Muscle of back (tissue), 3 donors: ENCODE measurements at regions not wholly inside any gene's neighbourhood (a gene's known extent, or its start where the extent isn't known, plus 50 kb on each side); places are given as distances from the start of the nearest gene placed in this dataset.
"Not testable (repeated sequence)": the region's sequence is repeated elsewhere in the genome, so short reads cannot be mapped to it uniquely, and the experiment has no call there.

Experiments
- DNase-seq, 3 donors: peaks; one replicate each; pipeline versions ENCODE4 v3.0.0 to v3.0.0-alpha.2; 2013

DNA sequence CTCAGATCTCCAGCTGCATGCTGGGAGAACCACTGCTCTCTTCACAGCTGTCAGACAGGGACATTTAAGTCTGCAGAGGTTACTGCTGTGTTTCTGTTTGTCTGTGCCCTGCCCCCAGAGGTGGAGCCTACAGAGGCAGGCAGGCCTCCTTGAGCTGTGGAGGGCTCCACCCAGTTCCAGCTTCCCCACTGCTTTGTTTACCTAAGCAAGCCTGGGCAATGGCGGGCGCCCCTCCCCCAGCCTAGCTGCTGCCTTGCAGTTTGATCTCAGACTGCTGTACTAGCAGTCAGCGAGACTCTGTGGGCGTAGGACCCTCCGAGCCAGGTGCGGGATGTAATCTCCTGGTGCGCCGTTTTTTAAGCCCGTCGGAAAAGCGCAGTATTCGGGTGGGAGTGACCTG, 903.0 kb downstream of the PLOD2 start:
- DNase-seq: not testable (repeated sequence)

DNA sequence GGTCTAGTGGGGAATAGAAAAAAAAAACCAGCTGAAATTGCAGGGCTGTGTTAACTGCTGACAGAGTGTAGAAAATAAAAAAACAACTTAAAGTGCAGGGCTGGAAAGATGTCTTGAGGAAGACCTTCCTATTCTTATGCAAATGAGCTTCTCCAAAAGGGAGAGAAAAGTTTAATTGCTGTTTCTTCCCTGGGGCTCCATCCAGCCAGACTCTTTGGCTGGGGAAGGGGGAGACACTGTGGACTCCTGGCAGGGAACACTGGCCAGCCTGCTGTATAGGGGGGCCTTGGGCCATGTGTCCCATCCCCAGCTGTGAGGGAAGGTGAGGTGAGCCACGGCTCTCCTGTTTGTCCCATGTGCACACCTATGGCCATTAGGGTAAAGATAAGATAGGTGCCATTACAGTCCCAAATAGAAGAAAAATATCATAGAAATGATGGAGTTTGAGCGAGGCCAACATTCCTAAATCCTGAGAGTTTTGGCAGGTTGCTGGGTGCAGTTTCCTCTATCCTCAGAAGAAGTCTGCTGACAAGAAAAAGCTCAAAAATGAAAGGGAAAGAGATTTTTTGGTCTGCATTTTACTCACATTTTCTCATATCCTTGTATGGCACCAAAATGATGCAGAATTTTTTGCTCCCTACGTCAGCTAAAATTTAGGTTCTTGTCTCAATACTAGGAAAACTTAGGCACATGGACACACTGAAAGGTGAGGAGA, 901.7 kb downstream of the PLOD2 start:
- DNase-seq: peak in 2 of 3 donors; percentile 21 to 43

DNA sequence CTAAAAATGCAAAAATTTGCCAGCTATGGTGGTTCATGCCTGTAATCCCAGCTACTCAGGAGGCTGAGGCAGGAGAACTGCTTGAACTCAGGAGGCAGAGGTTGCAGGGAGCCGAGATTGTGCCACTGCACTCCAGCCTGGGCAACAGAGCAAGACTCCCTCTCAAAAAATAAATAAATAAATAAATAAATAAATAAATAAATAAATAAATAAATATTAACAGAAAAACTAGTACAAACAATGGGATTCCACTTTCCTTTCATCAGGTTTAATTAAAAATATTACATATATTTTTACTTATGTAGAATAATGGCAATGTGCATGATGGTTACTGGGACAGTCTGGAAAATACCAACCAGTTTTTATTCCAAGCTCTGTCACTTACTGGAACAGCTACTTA, 897.5 kb downstream of the PLOD2 start:
- DNase-seq: not testable (repeated sequence)

DNA sequence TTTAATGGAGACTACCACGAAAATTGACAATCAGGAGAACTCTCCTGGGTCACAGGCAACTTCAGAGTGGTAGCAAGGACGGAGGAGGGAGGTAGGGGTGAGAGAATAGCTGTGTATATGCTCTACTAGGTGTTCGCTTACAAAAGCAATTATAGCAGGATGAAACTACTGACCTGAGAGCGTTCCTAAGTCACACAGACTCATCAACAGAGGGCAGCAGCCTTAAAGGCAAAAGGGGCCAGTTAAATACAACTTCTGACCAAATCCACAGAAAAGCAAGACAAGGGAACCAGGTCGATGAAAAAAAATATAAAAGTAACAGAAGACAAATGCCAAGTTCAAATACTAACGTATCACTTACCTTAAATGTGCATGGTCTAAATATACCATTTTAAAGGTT, 894.6 kb downstream of the PLOD2 start:
- DNase-seq: no peak

DNA sequence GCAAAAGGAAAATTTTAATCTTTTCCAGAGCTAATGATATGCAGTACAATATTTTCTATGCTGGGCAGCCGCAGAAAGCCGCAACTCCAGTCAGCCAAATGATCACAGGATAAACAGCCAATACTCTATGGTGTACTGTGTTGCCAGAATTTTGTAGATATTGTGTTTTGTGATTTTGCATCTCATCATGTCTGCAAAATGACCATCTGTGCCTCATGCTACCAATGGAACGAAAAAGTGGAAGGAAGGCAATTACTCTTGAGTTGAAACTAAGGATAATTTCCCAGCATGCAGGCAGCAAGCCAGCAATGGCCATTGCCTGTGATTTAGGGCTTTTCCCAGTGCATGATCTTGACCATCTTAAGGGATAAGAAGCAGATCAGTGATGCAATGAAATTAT, 891.9 kb downstream of the PLOD2 start:
- DNase-seq: no peak

DNA sequence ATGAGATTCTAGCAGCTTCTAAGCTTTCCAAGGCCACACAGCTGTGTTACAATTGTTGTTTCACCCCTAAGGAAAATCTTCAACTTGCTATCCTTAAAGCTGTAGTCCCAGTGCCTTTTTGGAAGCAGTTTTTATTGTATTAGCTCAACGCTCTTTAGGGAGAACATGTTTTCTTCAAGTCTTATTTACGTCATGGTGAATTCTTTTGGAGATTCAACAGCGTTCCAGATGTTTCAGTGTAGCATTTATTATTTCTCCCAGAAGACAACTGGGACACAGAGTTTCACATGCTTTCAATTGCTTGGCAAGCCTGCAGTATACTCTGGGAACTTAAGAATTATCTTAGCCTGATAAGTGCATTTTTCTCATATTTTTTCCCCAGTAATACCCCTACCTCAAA, 888.3 kb downstream of the PLOD2 start:
- peak; percentile 74 to 90 (median 81) for DNase-seq

DNA sequence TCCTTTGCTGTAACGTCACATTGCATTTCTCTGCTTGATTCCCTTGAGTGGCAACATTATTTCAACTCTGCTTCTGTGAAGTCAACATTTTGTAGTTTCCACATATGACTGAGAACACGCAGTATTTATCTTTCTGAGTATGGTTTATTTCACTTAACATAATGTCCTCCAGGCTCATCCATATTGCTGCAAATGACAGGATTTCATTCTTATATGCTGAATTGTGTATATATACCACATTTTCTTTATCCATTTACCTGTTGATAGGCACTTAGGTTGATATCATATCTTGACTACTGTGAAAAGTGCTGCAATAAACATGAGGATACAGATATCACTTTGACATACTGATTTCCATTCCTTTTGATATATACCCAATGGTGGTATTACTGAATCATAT, 878.5 kb downstream of the PLOD2 start:
- DNase-seq: no peak

DNA sequence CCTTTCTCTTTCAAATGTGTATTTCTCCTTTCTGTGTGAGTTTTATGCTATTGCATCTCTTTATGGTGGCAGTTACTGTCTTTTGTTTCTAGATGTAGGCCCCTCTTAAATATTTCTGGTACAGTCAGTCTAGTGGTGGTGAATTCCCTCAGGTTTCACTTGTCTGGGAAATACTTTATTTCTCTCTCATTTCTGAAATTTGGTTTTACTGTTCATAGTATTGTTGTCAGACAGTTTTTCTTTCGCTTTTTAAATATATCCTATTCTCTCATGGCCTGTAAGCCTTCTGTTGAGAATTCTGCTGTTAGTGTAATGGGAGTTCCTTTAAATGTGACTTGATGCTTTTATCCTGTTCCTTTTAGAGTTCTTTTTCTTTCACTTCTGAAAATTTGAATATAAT, 874.0 kb downstream of the PLOD2 start:
- no peak for DNase-seq

DNA sequence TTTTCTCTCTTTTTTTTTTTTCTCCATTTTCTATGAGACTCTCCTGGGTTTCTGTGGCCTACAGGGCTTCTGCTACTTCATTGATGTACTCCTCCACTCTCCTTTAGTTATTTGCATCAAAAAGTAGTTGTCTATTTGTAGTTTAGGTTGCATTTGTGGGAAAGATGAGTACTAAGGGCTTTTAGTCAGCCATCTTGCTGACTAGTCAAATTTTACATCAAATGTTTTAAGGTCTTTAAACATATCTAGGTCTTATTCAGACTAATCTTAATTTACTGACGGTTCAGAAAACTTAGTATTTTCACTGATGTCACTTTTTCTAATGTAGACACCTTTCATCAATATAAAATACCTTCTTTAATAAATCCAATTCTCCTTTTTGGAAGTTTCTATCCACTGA, 871.0 kb downstream of the PLOD2 start:
- no peak for DNase-seq

DNA sequence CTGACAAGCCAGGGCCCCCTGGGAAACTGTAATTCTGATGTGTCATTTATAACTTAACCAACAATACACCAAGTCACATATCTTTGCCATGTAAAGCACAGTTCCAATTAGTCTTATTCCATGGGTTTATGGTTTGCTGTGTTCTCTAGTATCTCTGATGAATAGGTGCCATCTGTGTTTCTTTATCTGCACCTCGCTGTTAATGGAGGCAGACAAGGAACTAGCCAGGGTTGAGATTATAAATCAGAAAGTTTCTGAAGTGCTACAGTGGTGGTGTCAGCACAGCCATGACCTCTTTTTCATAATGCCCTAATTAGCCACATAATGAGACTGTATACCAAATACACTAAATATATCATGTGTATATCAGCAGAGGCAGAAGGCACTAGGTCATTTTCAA, 866.4 kb downstream of the PLOD2 start:
- DNase-seq: no peak

DNA sequence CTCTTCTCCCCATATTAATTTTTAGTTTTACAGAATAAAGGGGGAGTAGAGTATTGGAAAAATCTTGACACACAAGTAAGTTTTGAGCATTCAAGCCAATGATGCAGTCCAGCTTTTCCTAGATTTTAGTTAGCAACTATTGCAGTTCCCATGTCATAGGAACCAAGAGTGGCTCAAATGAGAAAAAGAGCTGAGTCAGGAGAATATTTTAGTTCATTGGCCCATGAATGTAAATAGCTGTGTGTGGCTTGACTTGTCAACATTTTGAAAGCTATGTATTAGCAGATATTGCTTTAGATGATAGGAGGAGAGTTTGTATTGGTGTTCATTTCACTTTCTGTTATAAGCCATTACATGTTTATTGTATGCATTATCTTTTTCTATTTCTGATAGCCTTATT, 853.7 kb downstream of the PLOD2 start:
- no peak for DNase-seq

DNA sequence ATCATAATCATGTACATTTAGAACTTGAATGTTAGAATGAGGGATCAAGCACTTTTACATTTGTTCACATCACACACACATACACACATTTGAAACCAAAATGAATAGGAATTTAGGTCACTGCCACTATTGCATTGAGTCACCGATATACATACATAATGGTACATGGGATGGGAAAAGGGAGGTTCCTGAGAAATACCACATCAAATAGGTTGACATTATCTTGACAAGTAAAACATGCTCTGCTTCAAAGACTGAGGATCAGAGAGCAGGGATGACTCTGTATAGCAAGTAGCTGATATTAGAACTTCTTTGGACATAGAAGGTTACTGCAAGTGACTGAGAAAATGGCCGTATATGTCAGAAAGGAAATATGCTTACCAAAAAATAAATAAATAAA, 847.2 kb downstream of the PLOD2 start:
- DNase-seq: no peak

DNA sequence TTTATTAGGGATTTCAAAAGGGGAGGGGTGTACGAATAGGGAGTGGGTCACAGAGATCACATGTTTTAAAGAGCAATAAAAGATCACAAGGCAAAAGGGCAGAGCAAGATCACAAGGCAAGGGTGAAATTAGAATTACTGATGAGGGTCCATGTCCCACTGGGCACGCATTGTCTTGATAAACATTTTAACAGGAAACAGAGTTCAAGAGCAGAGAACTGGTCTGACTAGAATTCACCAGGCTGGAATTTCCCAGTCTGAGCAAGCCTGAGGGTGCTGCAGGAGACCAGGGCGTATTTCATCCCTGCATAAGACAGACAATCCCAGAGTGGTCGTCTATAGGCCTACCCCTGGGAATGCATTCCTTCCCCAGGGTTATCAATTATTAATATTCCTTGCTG, 844.7 kb downstream of the PLOD2 start:
- DNase-seq: not testable (repeated sequence)

DNA sequence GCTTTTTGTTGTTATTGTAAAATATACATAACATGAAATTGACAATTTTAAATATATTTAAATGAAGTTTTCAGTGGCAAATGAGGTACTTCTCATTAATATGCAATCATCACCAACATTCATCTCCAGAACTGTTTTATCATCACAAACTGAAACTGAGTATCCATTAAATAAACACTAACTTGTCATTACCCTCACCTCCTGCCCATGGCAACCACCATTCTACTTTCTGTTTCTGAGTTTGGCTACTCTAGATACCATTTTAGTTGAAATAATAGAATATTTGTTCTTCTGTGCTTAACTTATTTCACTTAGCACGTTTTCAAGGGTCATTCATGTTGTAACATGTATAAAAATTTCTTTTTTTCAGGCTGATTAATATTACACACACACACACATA, 834.3 kb downstream of the PLOD2 start:
- DNase-seq: no peak

DNA sequence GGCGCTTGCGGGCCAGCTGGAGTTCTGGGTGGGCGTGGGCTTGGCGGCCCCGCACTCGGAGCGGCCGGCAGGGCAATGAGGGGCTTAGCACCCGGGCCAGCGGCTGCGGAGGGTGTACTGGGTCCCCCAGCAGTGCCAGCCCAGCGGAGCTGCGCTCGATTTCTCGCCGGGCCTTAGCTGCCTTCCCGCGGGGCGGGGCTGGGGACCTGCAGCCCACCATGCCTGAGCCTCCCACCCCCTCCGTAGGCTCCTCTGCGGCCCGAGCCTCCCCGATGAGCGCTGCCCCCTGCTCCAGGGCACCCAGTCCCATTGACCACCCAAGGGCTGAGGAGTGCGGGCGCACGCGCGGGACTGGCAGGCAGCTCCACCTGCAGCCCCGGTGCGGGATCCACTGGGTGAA, 827.6 kb downstream of the PLOD2 start:
- not testable (repeated sequence) for DNase-seq

DNA sequence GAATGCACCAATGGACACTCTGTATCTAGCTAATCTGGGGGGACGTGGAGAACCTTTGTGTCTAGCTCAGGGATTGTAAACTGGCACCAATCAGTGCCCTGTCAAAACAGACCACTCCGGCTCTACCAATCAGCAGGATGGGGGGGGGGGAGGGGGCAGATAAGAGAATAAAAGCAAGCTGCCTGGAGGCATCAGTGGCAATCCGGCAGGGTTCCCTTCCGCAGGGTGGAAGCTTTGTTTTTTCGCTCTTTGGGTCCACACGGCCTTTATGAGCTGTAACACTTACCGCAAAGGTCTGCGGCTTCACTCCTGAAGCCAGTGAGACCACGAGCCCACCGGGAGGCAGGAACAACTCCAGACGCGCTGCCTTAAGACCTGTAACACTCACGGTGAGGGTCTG, 827.1 kb downstream of the PLOD2 start:
- no peak for DNase-seq

DNA sequence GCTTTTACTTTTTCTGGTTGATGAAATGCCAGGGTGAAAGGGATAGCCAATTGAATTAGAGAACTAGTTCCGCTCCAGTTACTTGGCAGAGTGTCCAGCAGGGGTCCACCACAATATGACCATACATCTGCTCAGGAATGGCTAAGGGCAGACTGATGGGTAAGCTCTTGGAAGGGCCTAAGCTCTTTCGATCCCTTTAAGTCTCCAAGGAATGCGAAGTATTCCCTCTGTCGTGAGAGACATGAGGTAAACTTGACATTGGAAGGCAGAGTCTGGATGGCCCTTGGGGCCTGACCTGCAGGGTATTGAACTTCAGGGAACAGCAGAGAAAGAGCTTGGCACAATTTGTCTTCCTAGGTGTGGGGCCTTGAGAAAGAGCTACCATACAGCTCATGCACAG, 805.8 kb downstream of the PLOD2 start:
- DNase-seq: no peak

DNA sequence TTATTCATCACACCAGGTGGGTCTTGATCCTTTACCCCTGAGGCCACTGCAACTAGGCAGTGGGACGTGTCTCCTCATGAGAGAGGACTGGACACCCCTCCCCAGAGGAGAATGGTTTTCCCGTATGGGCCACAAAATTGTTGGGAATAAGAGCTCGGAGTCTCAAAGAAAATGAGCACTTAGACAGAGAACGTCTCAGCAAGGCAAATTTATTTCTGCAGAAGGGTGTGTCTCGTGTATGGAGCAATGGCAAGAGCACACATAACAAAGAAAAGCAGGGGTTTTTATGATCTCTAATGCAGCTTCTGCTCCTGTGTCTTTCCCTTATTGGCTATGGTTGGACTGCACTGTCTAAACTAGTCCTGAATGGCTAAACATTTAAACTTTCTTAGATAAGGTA, 803.5 kb downstream of the PLOD2 start:
- no peak for DNase-seq

DNA sequence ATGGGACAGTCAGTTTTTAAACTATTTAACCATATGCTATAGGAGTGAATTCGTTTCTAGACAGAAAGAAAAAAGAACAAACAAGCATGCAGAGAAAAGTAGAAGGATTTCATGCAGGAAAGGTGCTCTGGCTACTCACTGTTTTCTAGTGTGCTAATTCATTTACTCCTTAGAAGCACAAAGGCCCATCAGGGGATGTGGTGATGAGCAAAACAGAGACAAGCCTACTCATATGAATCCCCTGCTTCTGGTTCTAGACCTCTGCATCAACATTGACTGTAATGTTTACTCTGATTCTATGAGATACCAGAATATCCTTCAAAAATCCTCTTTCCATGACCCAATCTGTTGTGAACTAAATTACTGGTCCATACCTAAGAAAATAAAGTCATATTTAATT, 801.9 kb downstream of the PLOD2 start:
- no peak for DNase-seq

DNA sequence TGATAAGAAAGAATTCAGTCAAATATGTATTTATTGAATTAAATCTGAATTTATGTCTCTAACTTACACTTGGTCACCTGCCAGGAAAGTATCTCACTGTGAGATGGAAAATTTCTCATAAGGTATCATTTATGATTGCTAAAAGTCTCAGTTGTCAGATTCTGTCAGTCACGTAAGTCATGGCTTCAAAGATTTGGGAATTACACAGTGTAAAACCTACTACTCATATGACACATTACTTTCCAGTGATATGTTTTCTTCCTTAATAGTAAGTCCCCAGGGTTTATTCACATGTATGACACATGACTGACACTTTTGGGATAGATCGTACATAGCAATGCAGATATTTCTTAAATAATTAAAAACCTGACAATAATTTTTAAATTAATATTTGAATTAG, 792.2 kb downstream of the PLOD2 start:
- no peak for DNase-seq

DNA sequence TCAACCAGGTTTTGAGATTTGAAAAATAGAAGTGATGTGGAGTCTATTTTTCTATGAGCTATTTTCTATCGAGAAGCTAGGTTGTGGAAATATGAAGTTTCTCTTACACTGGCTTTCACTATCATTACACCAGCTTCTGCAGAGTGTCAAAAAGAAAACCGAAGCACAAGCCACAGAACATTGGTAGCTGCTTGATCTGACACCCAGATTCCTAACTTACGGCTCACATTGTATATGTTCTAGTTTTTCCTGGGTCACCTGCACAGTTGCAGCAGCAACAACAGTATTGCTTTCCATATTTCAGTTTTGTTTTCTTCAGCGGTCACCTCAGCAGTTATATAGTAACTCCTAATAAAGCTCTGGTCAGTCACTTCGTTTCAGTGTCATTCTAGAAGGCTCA, 790.1 kb downstream of the PLOD2 start:
- DNase-seq: no peak

DNA sequence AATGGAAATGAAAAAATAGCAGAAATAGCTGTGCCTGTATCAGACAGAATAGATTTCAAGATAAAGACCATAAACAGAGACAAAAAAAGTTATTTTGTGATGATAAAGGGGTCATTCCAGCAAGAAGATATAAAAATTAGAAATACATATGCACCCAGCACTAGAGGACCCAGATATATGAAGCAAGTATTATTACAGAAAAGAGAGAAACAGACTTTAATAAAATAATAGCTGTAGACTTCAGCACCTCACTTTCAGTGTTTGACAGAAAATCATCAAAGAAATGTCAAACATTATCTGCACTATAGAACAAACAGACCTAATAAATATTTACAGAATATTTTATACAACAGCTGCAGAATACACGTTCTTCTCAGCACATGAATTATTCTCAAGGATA, 783.7 kb downstream of the PLOD2 start:
- no peak for DNase-seq

DNA sequence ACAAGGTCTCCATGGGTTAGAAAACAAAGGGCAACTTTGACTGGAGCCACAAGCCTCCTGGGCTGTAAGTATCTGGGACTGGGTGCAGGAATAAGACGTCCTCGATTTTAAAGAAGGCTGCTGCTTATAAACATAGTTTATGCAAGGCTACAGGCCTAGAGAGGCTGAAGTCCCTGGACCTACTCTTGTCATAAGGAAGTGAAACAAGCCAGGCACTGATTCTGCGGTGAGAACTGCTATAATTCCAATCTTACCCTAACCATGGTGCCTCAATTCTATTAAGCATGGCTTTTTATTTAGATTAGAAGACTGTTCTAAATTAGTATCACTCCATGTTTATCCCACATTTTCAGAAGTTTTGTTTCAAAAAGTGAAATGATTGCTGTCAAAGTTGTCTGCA, 777.6 kb downstream of the PLOD2 start:
- no peak for DNase-seq

DNA sequence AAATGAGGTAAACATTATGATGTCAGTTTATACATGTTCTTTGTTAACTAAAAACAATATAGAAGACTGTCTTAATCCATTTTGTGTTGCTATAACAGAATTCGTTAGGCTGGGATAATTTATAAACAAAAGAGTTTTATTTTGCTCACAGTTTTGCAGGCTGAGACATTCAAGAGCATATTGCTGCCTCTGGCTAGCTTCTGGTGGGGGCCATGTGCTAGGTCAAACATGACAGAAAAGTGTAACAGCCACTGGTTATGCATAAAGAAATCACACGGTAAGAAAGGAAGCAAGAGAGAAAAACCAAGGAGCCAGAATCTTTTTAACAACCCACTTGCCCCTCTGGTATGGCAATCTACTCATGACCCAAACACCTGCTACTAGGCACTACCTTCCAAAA, 776.7 kb downstream of the PLOD2 start:
- no peak for DNase-seq

DNA sequence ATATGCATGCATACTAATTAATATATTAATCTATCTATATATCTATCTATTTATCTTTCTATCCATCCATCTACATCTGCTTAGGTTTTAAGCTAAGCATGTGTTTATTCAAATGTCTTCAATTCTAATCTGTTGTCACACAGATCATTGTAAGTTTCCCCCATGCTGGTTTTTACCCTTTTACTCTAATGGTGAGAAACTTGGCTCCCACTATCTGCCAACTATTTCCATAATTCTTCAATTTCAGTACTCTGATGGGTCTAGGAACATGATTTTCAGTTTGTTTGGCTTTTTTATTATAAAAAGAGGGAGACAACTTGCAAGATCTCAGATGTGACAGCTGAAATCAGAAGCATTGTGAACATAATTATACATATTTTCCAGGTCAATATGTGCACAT, 773.8 kb downstream of the PLOD2 start:
- no peak for DNase-seq
